ENCODE measurements at regions not wholly inside any gene's neighbourhood (a gene's known extent, or its start where the extent isn't known, plus 50 kb on each side); places are given as distances from the start of the nearest gene placed in this dataset.

DNA sequence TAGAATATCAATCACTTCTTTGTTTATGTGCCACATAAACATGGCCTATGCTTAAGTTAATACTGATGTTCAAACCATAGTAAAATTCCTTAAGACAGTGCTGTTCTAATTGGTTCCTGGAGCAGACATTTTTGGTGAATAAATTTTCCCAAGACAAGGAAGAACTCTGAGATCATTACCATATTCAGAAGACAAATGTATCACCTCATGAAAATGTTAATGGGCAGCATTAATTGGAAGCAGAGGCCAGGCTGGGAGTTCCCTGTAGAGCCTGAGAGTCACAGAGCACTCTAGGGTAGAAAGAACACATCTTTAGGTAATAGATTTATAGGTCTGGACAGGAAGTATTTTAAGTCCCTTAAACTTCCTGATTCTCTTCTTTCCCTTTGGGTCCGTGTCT, 240.2 kb downstream of the MAN2A1 start:
- POLR2A ChIA-PET: no interaction called here
- DNase-seq (no peak), ATAC-seq (no peak)
- no peaks in the 10 kb centered on the region for H3K27me3 Mint-ChIP-seq
- no peaks in the 10 kb centered on the region for H3K9me3 Mint-ChIP-seq (ENCODE audit: low read depth)
- H3K4me1 Mint-ChIP-seq: peaks cover 9% of the 10 kb centered on the region
- H3K27ac Mint-ChIP-seq: no peak overlapping the region
- no peaks in the 10 kb centered on the region for H3K36me3 Mint-ChIP-seq (ENCODE audit: low read depth)
- H3K4me3 Mint-ChIP-seq: no peak overlapping the region
- intact Hi-C loops (cut with DNase I, micrococcal nuclease): loop anchor here in 1 of 2 experiments (10.0 kb wide), 2 partner anchors 155 to 235 kb away; no protein-coding TSS in a partner anchor
- CTCF ChIA-PET: no interaction called here

DNA sequence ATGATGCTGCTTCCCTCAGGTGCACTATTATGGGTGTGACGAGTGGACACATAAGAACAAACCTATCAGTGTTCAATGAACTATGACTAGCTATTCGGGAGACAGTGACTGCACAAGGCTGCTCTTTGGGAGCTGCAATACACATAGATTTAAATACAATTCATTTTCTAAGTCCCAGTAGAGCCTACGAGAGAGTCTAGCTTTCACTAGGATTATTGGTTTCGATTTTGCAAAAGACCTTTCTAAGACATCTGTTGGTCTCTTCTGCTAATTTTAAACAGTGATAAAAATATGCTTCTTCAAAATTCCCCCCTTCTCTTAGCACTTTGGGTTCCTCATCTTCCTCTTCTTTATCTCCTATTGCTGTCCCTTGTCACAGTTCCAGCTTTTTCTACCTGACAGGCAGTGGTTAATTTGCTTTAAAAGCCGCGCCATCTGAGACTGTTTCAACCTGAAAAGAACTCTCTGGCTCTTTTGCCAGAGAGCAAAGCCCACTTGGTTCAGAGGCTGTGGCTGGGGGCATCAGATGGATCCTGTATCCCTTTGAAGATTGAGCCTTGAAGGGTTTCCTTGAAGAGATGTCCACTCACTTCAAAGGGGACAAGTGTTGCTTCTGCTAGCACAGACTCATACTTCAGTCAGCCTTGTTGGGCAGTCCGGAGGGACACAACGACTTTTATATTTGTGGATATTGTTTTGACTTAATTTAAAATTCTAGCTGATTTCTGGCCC, 241.5 kb downstream of the MAN2A1 start:
- Mint-ChIP-seq H3K4me1 (peaks cover 14% of the 10 kb centered on the region), H3K36me3 (ENCODE audit: low read depth) (no peaks in the 10 kb centered on the region), H3K9me3 (ENCODE audit: low read depth) (no peaks in the 10 kb centered on the region), H3K27me3 (no peaks in the 10 kb centered on the region), H3K4me3 (no peak overlapping the region), H3K27ac (no peak overlapping the region)
- DNase-seq (no peak), ATAC-seq (no peak)
- intact Hi-C loops (cut with DNase I, micrococcal nuclease): loop anchor here in 1 of 2 experiments (10.0 kb wide), 1 partner anchor 154 kb away; no protein-coding TSS in a partner anchor
- ChIA-PET POLR2A (no interaction called here), CTCF (interaction anchor here (1.4 kb wide), 1 partner anchor 10 kb away, joined by 4 read pairs; no protein-coding TSS in a partner anchor)

DNA sequence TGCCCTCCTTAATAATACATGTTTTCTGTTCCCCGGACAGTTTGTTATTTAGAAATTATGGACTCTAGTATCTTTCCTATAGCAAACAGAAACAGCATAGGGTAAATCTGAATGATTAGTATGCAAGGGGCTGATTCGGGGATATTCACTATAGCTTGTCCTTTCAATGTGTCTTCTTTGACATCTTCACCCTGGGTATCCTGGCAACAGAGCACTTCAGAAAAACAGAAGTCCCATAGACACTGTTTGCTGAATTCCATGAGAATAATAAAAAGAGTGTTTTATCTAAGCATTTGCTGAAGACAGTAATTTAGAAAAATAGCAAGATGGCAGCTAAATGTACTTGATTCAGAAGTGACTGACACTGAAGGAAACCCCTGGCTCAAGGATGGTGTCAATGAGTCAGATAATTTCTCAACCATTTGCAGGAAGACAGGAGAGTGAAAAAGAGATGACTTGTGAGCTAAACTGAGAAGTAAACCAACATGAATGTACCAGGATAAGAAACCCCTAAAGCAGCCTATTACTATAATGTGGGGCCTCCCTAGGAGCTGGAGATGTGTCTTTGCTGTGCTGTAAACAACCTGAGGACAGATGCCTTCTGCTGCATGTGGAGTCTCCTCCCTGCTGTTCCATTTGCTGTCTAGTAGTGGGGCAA, 246.2 kb downstream of the MAN2A1 start:
- peaks cover 29% of the 10 kb centered on the region for H3K4me1 Mint-ChIP-seq

DNA sequence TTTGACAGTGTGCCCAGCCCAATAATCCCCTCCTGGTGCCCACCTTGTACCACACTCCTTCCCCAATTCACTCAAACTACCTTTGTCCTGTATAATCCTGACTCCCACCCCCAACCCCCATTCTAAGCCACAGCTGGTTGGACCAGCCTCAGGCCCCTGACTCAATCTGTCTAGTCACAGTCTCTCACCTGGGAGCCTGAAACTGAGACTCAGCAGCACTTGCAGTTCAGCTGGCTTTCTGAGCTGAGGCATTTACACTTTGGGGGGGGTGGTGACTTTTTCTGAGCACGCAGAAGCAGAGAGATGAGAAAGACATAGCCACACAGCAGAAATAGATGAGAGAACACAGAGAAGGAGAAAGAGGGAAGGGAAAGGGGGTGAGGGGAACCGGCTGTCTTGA, 247.3 kb downstream of the MAN2A1 start:
- Mint-ChIP-seq H3K4me1 (peaks cover 23% of the 10 kb centered on the region), H3K27ac (peak overlapping the region; percentile 72), H3K9me3 (ENCODE audit: low read depth) (peaks cover 3% of the 10 kb centered on the region), H3K36me3 (ENCODE audit: low read depth) (peaks cover 2% of the 10 kb centered on the region), H3K4me3 (no peak overlapping the region), H3K27me3 (peaks cover 2% of the 10 kb centered on the region)
- ATAC-seq (peak; percentile 75), DNase-seq (peak; percentile 74)
- ChIA-PET CTCF (interaction anchor here (1.1 to 1.9 kb wide), 2 partner anchors 10 to 150 kb away, joined by 3 to 7 read pairs; no protein-coding TSS in a partner anchor), POLR2A (interaction anchor here (1.2 to 1.4 kb wide), 2 partner anchors 9 to 15 kb away, joined by 3 read pairs; no protein-coding TSS in a partner anchor)
- intact Hi-C loops (cut with DNase I, micrococcal nuclease): loop anchor here (2.0 to 10.0 kb wide), 4 partner anchors 80 to 245 kb away; no protein-coding TSS in a partner anchor

More for the DNA sequence above, 246.2 kb downstream of the MAN2A1 start:
- intact Hi-C loops (cut with DNase I, micrococcal nuclease): loop anchor here (2.0 to 10.0 kb wide), 4 partner anchors 79 to 244 kb away; no protein-coding TSS in a partner anchor
- no peak overlapping the region for H3K4me3 Mint-ChIP-seq
- H3K36me3 Mint-ChIP-seq (ENCODE audit: low read depth): no peaks in the 10 kb centered on the region
- H3K27me3 Mint-ChIP-seq: no peaks in the 10 kb centered on the region
- DNase-seq: peak; percentile 24
- ATAC-seq: peak; percentile 87
- peak overlapping the region; percentile 72 for H3K27ac Mint-ChIP-seq
- ChIA-PET CTCF (interaction anchor here (0.9 to 1.9 kb wide), 3 partner anchors 11 to 151 kb away, joined by 3 to 7 read pairs (median 3); no protein-coding TSS in a partner anchor), POLR2A (interaction anchor here (0.6 to 1.4 kb wide), 3 partner anchors 10 to 163 kb away, joined by 3 read pairs; no protein-coding TSS in a partner anchor)
- peaks cover under 1% of the 10 kb centered on the region for H3K9me3 Mint-ChIP-seq (ENCODE audit: low read depth)

DNA sequence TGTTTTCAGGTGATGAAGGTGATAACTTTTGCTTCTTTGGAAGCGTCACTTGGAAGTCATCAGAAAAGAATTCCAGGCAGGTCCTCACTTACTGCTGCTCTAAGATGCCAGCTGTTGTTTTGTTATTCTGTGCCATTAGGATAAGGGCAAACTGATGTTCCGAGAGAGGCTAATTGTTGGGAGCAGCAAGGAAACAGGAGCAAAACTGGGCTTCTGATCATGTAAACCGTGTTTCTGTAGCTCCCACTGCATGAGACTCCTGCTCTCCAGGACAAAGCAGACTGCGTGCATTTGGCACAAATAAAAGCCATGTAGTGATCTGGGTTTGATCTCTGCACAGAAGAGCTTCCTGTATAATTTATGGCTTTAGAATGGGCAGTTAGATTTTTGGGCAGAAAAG, 248.2 kb downstream of the MAN2A1 start:
- ChIA-PET CTCF (interaction anchor here (0.7 to 1.9 kb wide), 2 partner anchors 149 to 178 kb away, joined by 3 to 7 read pairs; no protein-coding TSS in a partner anchor), POLR2A (no interaction called here)
- Mint-ChIP-seq H3K27ac (no peak overlapping the region), H3K4me3 (no peak overlapping the region), H3K36me3 (ENCODE audit: low read depth) (peaks cover 2% of the 10 kb centered on the region), H3K9me3 (ENCODE audit: low read depth) (peaks cover 3% of the 10 kb centered on the region), H3K4me1 (peaks cover 20% of the 10 kb centered on the region), H3K27me3 (peaks cover 2% of the 10 kb centered on the region)
- DNase-seq (no peak), ATAC-seq (no peak)
- intact Hi-C loops (cut with DNase I, micrococcal nuclease): loop anchor here (2.0 to 10.0 kb wide), 4 partner anchors 81 to 246 kb away; no protein-coding TSS in a partner anchor

DNA sequence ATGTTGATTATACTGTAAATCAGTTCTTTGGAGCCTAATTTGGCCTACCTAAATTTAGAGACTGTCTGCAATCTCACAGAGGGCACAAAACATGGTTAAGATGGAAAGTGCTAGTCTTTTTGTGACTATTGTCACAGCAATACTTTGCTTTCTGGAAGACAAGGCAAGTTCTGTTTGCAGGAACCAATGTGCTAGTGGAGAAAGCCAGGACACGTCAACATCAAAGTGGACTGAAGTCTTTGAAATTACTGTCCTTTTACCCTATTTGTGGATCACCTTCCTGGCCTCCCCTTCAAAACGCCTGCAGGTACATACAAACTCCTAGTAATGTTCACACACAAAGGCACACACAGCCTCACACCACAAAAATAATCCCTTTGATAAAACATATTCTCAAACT, 248.7 kb downstream of the MAN2A1 start:
- DNase-seq (no peak), ATAC-seq (no peak)
- no peak overlapping the region for H3K27ac Mint-ChIP-seq
- peaks cover 2% of the 10 kb centered on the region for H3K36me3 Mint-ChIP-seq (ENCODE audit: low read depth)
- H3K4me3 Mint-ChIP-seq: no peak overlapping the region
- H3K9me3 Mint-ChIP-seq (ENCODE audit: low read depth): peaks cover 3% of the 10 kb centered on the region
- H3K27me3 Mint-ChIP-seq: peaks cover 2% of the 10 kb centered on the region
- intact Hi-C loops (cut with DNase I, micrococcal nuclease): loop anchor here (5.0 to 10.0 kb wide), 3 partner anchors 81 to 246 kb away; no protein-coding TSS in a partner anchor
- ChIA-PET POLR2A (interaction anchor here (0.6 kb wide), 1 partner anchor 104 kb away, joined by 6 read pairs; no protein-coding TSS in a partner anchor), CTCF (interaction anchor here (0.7 to 1.6 kb wide), 2 partner anchors 11 to 178 kb away, joined by 3 to 4 read pairs; no protein-coding TSS in a partner anchor)
- H3K4me1 Mint-ChIP-seq: peaks cover 20% of the 10 kb centered on the region

DNA sequence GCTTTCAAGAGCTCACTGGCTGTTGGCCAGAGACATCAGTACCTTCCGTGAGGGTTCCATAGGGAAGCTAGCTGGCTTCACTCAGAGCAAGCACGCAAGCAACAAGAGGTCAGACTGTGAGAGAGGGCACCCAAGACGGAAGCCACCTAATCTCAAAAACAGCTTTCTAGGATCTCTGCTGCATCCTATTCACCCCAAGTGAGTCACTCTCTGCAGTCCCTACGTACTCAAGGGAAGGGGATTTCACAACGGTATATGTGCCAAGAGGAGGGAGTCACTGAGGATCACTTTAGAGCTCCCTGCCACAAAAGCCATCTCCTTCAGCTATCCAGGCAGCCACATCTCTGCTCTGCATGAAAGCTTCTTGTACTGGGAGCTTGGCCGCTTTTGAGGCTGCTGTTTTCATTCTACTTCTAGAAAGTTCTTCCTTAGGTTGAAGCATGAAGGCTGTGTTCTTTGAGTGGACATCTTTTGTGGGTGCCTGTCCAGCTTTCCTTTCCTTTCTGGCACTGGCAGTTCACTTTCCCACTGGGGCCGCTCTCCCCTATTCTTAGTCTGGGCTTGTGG, 249.5 kb downstream of the MAN2A1 start:
- no peak overlapping the region for H3K27ac Mint-ChIP-seq
- H3K36me3 Mint-ChIP-seq (ENCODE audit: low read depth): peaks cover 2% of the 10 kb centered on the region
- ChIA-PET POLR2A (interaction anchor here (0.6 kb wide), 1 partner anchor 105 kb away, joined by 6 read pairs; no protein-coding TSS in a partner anchor), CTCF (interaction anchor here (0.6 to 1.6 kb wide), 2 partner anchors 10 to 58 kb away, joined by 3 to 4 read pairs; no protein-coding TSS in a partner anchor)
- peaks cover 20% of the 10 kb centered on the region for H3K4me1 Mint-ChIP-seq
- H3K27me3 Mint-ChIP-seq: peaks cover 2% of the 10 kb centered on the region
- ATAC-seq (no peak), DNase-seq (no peak)
- H3K9me3 Mint-ChIP-seq (ENCODE audit: low read depth): peaks cover 3% of the 10 kb centered on the region
- intact Hi-C loops (cut with DNase I, micrococcal nuclease): loop anchor here (5.0 to 10.0 kb wide), 3 partner anchors 82 to 247 kb away; no protein-coding TSS in a partner anchor
- no peak overlapping the region for H3K4me3 Mint-ChIP-seq

DNA sequence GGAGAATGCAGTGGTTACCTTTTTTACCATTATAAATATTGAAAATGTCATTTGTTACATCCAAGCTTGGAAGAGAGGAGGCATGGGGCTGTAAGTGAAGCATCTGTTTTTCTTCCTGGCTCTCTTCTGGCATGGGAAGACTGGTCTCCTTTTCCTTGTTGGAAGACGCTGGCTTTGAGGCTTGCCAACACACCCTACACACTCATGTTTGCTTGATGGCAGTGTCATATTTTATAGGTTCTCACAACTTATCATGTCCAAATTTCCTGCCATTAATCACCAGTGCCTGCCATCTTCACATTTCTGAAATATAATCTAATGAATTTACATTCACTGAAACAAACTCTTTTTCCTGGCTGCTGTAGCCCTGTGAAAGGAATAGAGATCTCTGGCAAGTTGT, 252.9 kb downstream of the MAN2A1 start:
- Mint-ChIP-seq H3K9me3 (ENCODE audit: low read depth) (peaks cover 3% of the 10 kb centered on the region), H3K36me3 (ENCODE audit: low read depth) (peaks cover 2% of the 10 kb centered on the region), H3K4me3 (no peak overlapping the region), H3K27me3 (peaks cover 2% of the 10 kb centered on the region), H3K4me1 (peaks cover 21% of the 10 kb centered on the region), H3K27ac (no peak overlapping the region)
- no peak for DNase-seq
- ChIA-PET CTCF (interaction anchor here (0.8 to 1.4 kb wide), 2 partner anchors 11 to 15 kb away, joined by 3 to 4 read pairs; no protein-coding TSS in a partner anchor), POLR2A (interaction anchor here (0.7 kb wide), 1 partner anchor 252 kb away, joined by 3 read pairs; no protein-coding TSS in a partner anchor)
- intact Hi-C loops (cut with DNase I, micrococcal nuclease): no loop called here
- ATAC-seq: no peak

DNA sequence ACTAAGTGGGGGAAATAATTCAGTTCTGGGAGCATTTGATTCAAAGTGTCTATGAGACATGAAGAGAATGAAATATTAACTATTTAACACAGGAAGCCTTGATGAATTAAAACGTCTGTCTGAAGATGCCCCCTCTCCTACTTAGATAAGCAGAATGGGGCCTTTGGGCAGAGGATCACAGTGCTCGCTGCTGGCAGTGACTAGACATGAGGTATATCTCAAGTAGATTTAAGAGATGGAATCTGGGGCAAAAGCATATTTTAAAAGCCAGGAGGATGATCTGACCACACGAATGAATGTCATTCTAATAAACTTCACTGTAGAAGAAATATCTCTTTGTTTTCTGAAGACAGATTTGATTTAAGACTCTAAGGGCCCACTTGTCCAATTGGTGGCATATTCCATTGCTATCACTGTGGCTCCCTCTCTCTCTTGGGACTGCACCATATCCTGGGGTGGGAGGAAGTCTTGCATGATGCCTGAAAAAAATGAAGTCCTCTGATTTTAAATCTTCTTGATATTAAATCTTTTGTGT, 254.0 kb downstream of the MAN2A1 start:
- Mint-ChIP-seq H3K36me3 (ENCODE audit: low read depth) (peaks cover 2% of the 10 kb centered on the region), H3K4me1 (peaks cover 17% of the 10 kb centered on the region), H3K9me3 (ENCODE audit: low read depth) (peaks cover 3% of the 10 kb centered on the region), H3K27ac (no peak overlapping the region), H3K4me3 (no peak overlapping the region), H3K27me3 (peaks cover 2% of the 10 kb centered on the region)
- ChIA-PET CTCF (interaction anchor here (0.6 to 1.4 kb wide), 2 partner anchors 10 to 252 kb away, joined by 3 read pairs; no protein-coding TSS in a partner anchor), POLR2A (no interaction called here)
- ATAC-seq (no peak), DNase-seq (no peak)
- intact Hi-C loops (cut with DNase I, micrococcal nuclease): no loop called here

DNA sequence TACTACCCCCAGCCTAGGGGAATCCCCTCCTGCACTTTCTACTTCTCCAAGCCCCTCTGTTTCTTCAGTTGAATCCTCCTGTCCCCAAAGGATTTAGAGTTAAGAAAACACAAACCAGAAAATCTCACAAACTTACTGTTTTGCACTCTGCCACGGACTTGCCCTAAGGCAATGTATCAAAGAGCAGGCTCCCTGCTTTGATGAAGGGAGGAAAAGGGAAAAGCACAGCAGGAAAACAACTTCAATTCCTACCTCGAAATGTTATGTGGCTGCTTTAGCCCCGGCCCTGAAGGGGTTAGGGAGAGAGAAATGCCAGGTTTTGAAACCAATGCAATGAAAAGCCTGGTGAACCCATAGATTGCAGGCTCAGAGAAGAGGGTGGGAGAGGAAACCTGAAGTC, 254.7 kb downstream of the MAN2A1 start:
- Mint-ChIP-seq H3K9me3 (ENCODE audit: low read depth) (peaks cover 3% of the 10 kb centered on the region), H3K27me3 (peaks cover 2% of the 10 kb centered on the region), H3K27ac (no peak overlapping the region), H3K4me1 (peaks cover 17% of the 10 kb centered on the region), H3K36me3 (ENCODE audit: low read depth) (peaks cover 2% of the 10 kb centered on the region), H3K4me3 (no peak overlapping the region)
- no peak for ATAC-seq
- no peak for DNase-seq
- ChIA-PET CTCF (no interaction called here), POLR2A (no interaction called here)
- intact Hi-C loops (cut with DNase I, micrococcal nuclease): no loop called here

Data from activated CD4-positive, alpha-beta T cell treated with anti-CD3 and anti-CD28 coated beads for 36 hours (primary cell).